A673 (cell line): ENCODE measurements at regions not wholly inside any gene's neighbourhood (a gene's known extent, or its start where the extent isn't known, plus 50 kb on each side); places are given as distances from the start of the nearest gene placed in this dataset.

Experiments used
- BruUV-seq: library from RNA; stranded (reverse); fragments of 400-500 nt; replicated peaks from 2 replicates; lab custom pipeline; 2021; lab: Mats Ljungman, UMichigan
- CTCF ChIA-PET: fragments of 300-600 bp; sonication (Branson Sonifier 250); formaldehyde crosslinking; loops from one replicate; lab custom pipeline; 2022; ENCODE audit warnings: antibody characterized with exemption; lab: Charles Lee
- POLR2A ChIA-PET: fragments of 300-600 bp; sonication (Branson Sonifier 250); formaldehyde crosslinking; loops from one replicate; lab custom pipeline; 2022; ENCODE audit warnings: antibody characterized with exemption; ENCODE audit not compliant: low non-redundant PET; lab: Charles Lee
- DNase-seq: peaks from one replicate; pipeline ENCODE4 v3.0.0-alpha.2; 2015; ENCODE audit warnings: low spot score
- H3K27ac ChIP-seq: fragments of 200-600 bp; sonication (generic); 2 replicates; pipeline ENCODE4 v1.5.1; 2016; ENCODE audit warnings: mixed run types, low read depth, mild to moderate bottlenecking, mixed read lengths, antibody characterized with exemption, low read length; ENCODE audit not compliant: poor library complexity, severe bottlenecking
- H3K27me3 ChIP-seq: fragments of 200-600 bp; sonication (generic); replicated peaks from 2 replicates; pipeline ENCODE4 v1.6.1; 2017; ENCODE audit warnings: mixed run types, low read depth, mild to moderate bottlenecking, mixed read lengths, antibody characterized with exemption, low read length; ENCODE audit not compliant: insufficient read depth, poor library complexity
- H3K36me3 ChIP-seq: fragments of 200-600 bp; sonication (generic); 2 replicates; pipeline ENCODE4 v1.6.1; 2016; ENCODE audit warnings: mixed run types, mild to moderate bottlenecking, mixed read lengths, antibody characterized with exemption, low read length; ENCODE audit not compliant: insufficient read depth, poor library complexity, severe bottlenecking
- H3K4me1 ChIP-seq: fragments of 200-600 bp; sonication (generic); 2 replicates; pipeline ENCODE4 v1.6.1; 2017; ENCODE audit warnings: mixed run types, mild to moderate bottlenecking, mixed read lengths, antibody characterized with exemption, low read length; ENCODE audit not compliant: insufficient read depth, poor library complexity, severe bottlenecking
- H3K4me3 ChIP-seq: fragments of 200-600 bp; sonication (generic); 2 replicates; pipeline ENCODE4 v1.5.1; 2016; ENCODE audit warnings: low read depth, mixed run types, mild to moderate bottlenecking, mixed read lengths, low read length; ENCODE audit not compliant: poor library complexity, severe bottlenecking
- H3K9me3 ChIP-seq: fragments of 200-600 bp; sonication (generic); 2 replicates; pipeline ENCODE4 v1.6.1; 2016; ENCODE audit warnings: mixed run types, low read depth, mild to moderate bottlenecking, mixed read lengths, antibody characterized with exemption, low read length; ENCODE audit not compliant: poor library complexity, severe bottlenecking
- EZH2 ChIP-seq: fragments of 200-600 bp; sonication (generic); IDR thresholded peaks from 2 replicates; pipeline ENCODE4 v1.6.1; 2017; ENCODE audit warnings: borderline replicate concordance, low read depth, mild to moderate bottlenecking, mixed read lengths, antibody characterized with exemption, low read length; ENCODE audit not compliant: poor library complexity, severe bottlenecking
- intact Hi-C: fragments of 100-400 bp; cut with micrococcal nuclease; formaldehyde crosslinking; loops from one replicate; pipeline ENCODE4 v1.10.0; 2022; ENCODE audit not compliant: unreplicated experiment
- TF ChIP-seq, protein P1 (sequence below): fragments of 300-800, 200-600 bp; sonication (generic); conservative IDR thresholded peaks from 2 replicates; pipeline ENCODE4 v1.5.1; 2017; ENCODE audit warnings: low read depth, mild to moderate bottlenecking, antibody characterized with exemption, low read length, moderate library complexity, mixed read lengths

DNA sequence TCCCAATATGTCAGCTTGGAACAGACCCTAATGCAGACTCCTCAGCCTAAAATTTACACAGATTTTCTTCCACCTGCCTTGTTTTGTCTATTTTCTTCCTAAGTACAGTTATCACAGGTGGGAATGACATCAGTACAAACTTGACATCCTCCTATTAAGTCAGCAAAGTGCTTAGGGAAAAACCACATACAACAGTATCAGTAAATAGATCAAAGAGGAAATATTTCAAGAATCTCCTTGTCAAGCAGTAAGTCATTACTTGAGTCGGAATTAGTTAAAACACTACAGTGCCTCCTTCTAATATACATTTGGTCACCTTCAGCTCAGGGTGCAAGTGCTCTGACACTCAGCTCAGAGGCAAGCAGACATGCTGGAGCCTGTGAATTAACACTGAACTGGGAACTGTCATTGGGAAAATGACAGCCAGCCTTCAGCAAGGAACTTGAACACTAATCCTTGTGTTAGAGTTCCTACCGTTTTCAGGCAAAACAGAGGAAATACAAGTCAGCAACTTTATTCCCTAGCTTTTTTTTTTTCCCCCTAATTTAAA lies 394.3 kb upstream of the HTR2A start:
- Histone ChIP-seq H3K4me3 (no peak overlapping the region), H3K4me1 (no peaks in the 10 kb centered on the region), H3K27ac (no peak overlapping the region), H3K27me3 (no peaks in the 10 kb centered on the region), H3K9me3 (no peaks in the 10 kb centered on the region), H3K36me3 (no peaks in the 10 kb centered on the region)
- POLR2A ChIA-PET, result no interaction called here
- CTCF ChIA-PET, result no interaction called here
- intact Hi-C loops, result no loop called here
- DNase-seq, result no peak
- no peak for TF ChIP-seq EZH2
- TF ChIP-seq, protein P1, sequence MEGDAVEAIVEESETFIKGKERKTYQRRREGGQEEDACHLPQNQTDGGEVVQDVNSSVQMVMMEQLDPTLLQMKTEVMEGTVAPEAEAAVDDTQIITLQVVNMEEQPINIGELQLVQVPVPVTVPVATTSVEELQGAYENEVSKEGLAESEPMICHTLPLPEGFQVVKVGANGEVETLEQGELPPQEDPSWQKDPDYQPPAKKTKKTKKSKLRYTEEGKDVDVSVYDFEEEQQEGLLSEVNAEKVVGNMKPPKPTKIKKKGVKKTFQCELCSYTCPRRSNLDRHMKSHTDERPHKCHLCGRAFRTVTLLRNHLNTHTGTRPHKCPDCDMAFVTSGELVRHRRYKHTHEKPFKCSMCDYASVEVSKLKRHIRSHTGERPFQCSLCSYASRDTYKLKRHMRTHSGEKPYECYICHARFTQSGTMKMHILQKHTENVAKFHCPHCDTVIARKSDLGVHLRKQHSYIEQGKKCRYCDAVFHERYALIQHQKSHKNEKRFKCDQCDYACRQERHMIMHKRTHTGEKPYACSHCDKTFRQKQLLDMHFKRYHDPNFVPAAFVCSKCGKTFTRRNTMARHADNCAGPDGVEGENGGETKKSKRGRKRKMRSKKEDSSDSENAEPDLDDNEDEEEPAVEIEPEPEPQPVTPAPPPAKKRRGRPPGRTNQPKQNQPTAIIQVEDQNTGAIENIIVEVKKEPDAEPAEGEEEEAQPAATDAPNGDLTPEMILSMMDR, result no peak
- BruUV-seq, result no TSS peak

DNA sequence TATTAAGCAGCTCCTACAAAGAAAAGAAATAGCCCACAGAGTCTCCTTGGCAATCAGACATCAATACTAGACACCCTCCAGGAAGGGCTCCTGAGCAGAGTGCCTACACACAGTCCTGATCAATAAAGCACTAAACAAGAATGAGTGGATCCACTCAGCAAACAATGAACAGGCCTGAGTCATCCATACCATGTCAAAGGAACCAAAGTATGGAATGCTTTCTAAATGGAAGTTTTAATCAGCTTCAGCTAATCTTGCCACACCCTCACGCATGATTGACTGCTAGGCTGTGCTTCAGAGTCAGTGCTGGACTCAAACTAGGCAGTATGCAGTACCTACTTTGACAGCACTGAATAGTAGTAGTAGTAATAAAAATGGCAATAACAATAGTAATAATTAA lies 392.7 kb upstream of the HTR2A start:
- intact Hi-C loops, result no loop called here
- Histone ChIP-seq H3K36me3 (no peaks in the 10 kb centered on the region), H3K9me3 (no peaks in the 10 kb centered on the region), H3K4me1 (no peaks in the 10 kb centered on the region), H3K27ac (no peak overlapping the region), H3K4me3 (no peak overlapping the region), H3K27me3 (no peaks in the 10 kb centered on the region)
- no TSS peak for BruUV-seq
- TF ChIP-seq, protein P1, result no peak
- TF ChIP-seq EZH2, result no peak
- no peak for DNase-seq
- ChIA-PET CTCF (no interaction called here), POLR2A (no interaction called here)

DNA sequence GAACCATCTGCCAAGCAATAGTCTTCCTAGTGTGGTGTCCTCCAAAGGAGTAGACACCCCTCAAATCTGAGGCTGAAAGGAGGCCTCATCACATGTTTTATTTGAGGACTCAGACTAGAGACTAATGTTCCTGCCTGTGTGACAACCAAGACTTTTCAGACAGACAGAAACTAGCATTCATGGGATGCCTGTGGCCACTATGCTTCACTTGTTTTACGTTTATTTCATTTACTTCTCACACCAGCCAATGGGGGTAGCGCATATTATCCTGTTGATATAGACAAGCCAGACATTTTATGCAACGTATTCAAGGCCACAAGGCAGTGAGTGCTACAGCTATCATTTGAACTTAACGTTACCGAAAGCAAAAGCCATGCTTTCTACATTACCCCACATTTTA lies 391.7 kb upstream of the HTR2A start:
- POLR2A ChIA-PET, result no interaction called here
- Histone ChIP-seq H3K9me3 (no peaks in the 10 kb centered on the region), H3K36me3 (no peaks in the 10 kb centered on the region), H3K27ac (no peak overlapping the region), H3K4me3 (no peak overlapping the region), H3K27me3 (no peaks in the 10 kb centered on the region), H3K4me1 (no peaks in the 10 kb centered on the region)
- no TSS peak for BruUV-seq
- TF ChIP-seq, protein P1, result no peak
- TF ChIP-seq EZH2, result no peak
- CTCF ChIA-PET, result no interaction called here
- no peak for DNase-seq
- intact Hi-C loops, result no loop called here
